ENCODE measurements at regions not wholly inside any gene's neighbourhood (a gene's known extent, or its start where the extent isn't known, plus 50 kb on each side); places are given as distances from the start of the nearest gene placed in this dataset.

DNA sequence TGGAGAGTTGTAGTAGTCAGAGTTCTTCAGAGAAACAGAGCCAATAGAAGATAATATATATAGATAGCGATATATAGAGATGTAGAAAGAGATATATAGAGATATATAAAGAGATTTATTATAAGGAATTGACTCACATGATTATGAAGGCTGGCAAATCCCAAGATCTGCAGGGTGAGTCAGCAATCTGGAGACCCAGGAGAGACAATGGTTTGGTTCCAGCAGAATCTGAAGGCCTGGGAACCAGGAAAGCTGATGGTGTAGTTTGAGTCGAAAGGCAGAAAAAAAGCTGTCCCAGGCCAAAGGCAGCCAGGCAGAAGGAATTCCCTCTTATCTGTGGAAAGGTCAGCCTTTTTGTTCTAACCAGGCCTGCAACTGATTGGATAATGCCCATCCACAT is 194.1 kb downstream of the NUFIP1 start:
- no peak overlapping the region for H4K8ac ChIP-seq (ENCODE audit: low read depth, low read length)
- 100% methylated on average over 1 of the region's 2 CpGs for WGBS (ENCODE audit: extremely low coverage, insufficient coverage, low lambda C conversion rate)
- no peak overlapping the region for H3K56ac ChIP-seq (ENCODE audit: low read length)
- no peak overlapping the region for H3K27ac ChIP-seq (ENCODE audit: low read depth, low read length)
- H2BK5ac ChIP-seq (ENCODE audit: low read length) = no peak overlapping the region
- no peak overlapping the region for H2BK15ac ChIP-seq (replicated peaks; ENCODE audit: low read depth)
- H3K9ac ChIP-seq (ENCODE audit: low read length) = no peak overlapping the region
- no peaks in the 10 kb centered on the region for H3K79me1 ChIP-seq (ENCODE audit: low read length)
- H2AK5ac ChIP-seq (ENCODE audit: low read length) = no peak overlapping the region
- no peaks in the 10 kb centered on the region for H3K79me2 ChIP-seq (ENCODE audit: control insufficient read depth, insufficient read depth, low read length)
- H3K4me1 ChIP-seq (ENCODE audit: control insufficient read depth, low read depth, low read length) = no peaks in the 10 kb centered on the region
- no peak overlapping the region for H4K5ac ChIP-seq (ENCODE audit: low read length)
- no peak overlapping the region for H3K23ac ChIP-seq (ENCODE audit: low read length)
- H3K4me2 ChIP-seq (ENCODE audit: low read length) = no peak overlapping the region
- DNase-seq = no peak
- H3K4ac ChIP-seq (ENCODE audit: low read depth, low read length) = no peak overlapping the region
- no peak overlapping the region for H3K18ac ChIP-seq (ENCODE audit: low read length)
- H3K27me3 ChIP-seq (ENCODE audit: insufficient read depth, low read length, poor library complexity) = no peaks in the 10 kb centered on the region
- H3K36me3 ChIP-seq (ENCODE audit: control insufficient read depth, insufficient read depth, low read length) = no peaks in the 10 kb centered on the region
- H2BK120ac ChIP-seq (ENCODE audit: low read depth, low read length) = no peak overlapping the region
- no peak overlapping the region for H3K4me3 ChIP-seq (ENCODE audit: low read length)

GRCh38 chr13:44792096-44792495 is 197.2 kb downstream of the NUFIP1 start:
- Histone ChIP-seq H3K36me3 (ENCODE audit: control insufficient read depth, insufficient read depth, low read length) (no peaks in the 10 kb centered on the region), H2AK5ac (ENCODE audit: low read length) (no peak overlapping the region), H3K56ac (ENCODE audit: low read length) (no peak overlapping the region), H3K4me1 (ENCODE audit: control insufficient read depth, low read depth, low read length) (no peaks in the 10 kb centered on the region), H4K8ac (ENCODE audit: low read depth, low read length) (no peak overlapping the region), H3K27me3 (ENCODE audit: insufficient read depth, low read length, poor library complexity) (no peaks in the 10 kb centered on the region), H2BK5ac (ENCODE audit: low read length) (no peak overlapping the region), H3K9ac (ENCODE audit: low read length) (no peak overlapping the region), H3K79me2 (ENCODE audit: control insufficient read depth, insufficient read depth, low read length) (no peaks in the 10 kb centered on the region), H2BK120ac (ENCODE audit: low read depth, low read length) (no peak overlapping the region), H2BK15ac (replicated peaks; ENCODE audit: low read depth) (no peak overlapping the region), H3K4me2 (ENCODE audit: low read length) (no peak overlapping the region), H3K23ac (ENCODE audit: low read length) (no peak overlapping the region), H3K4ac (ENCODE audit: low read depth, low read length) (no peak overlapping the region), H3K18ac (ENCODE audit: low read length) (no peak overlapping the region), H3K27ac (ENCODE audit: low read depth, low read length) (no peak overlapping the region), H3K4me3 (ENCODE audit: low read length) (no peak overlapping the region), H4K5ac (ENCODE audit: low read length) (no peak overlapping the region), H3K79me1 (ENCODE audit: low read length) (no peaks in the 10 kb centered on the region)
- no peak for DNase-seq
- no CpG with 5 or more reads among the region's 7 CpGs for WGBS (ENCODE audit: extremely low coverage, insufficient coverage, low lambda C conversion rate)

- no CpG with 5 or more reads among the region's 4 CpGs for WGBS (ENCODE audit: extremely low coverage, insufficient coverage, low lambda C conversion rate)
- no peak for DNase-seq
- H3K4me3 ChIP-seq (ENCODE audit: low read length) = no peak overlapping the region
These were observed 199.0 kb downstream of the NUFIP1 start for GRCh38 chr13:44790289-44790688.

DNA sequence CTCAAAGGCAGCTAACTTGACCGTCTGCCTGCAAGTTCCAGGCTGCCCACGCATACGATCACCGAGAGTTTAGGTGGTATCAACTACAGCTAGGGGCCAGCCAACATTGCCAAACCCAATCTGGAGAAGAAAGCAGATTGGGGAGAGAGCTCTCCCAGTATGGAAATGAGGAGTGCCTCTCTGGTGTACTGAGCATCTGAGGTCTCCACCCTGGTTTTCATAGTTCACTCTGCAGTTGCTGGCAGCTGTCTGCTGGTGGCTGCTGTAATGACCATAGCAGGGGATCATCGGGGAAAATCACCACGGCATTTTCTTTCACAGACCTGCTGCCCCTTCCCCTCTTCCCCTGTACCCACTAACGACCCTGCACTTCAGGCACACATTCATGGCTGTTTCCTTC is 201.7 kb downstream of the NUFIP1 start:
- Histone ChIP-seq H2AK5ac (ENCODE audit: low read length) (no peak overlapping the region), H3K36me3 (ENCODE audit: control insufficient read depth, insufficient read depth, low read length) (no peaks in the 10 kb centered on the region), H2BK15ac (replicated peaks; ENCODE audit: low read depth) (no peak overlapping the region), H3K27ac (ENCODE audit: low read depth, low read length) (no peak overlapping the region), H3K4me1 (ENCODE audit: control insufficient read depth, low read depth, low read length) (no peaks in the 10 kb centered on the region), H3K9ac (ENCODE audit: low read length) (no peak overlapping the region), H3K23ac (ENCODE audit: low read length) (no peak overlapping the region), H3K56ac (ENCODE audit: low read length) (no peak overlapping the region), H3K4me3 (ENCODE audit: low read length) (no peak overlapping the region), H4K5ac (ENCODE audit: low read length) (no peak overlapping the region), H3K18ac (ENCODE audit: low read length) (no peak overlapping the region), H2BK120ac (ENCODE audit: low read depth, low read length) (no peak overlapping the region), H3K79me1 (ENCODE audit: low read length) (no peaks in the 10 kb centered on the region), H3K27me3 (ENCODE audit: insufficient read depth, low read length, poor library complexity) (no peaks in the 10 kb centered on the region), H3K4ac (ENCODE audit: low read depth, low read length) (no peak overlapping the region), H3K79me2 (ENCODE audit: control insufficient read depth, insufficient read depth, low read length) (no peaks in the 10 kb centered on the region), H2BK5ac (ENCODE audit: low read length) (no peak overlapping the region), H4K8ac (ENCODE audit: low read depth, low read length) (no peak overlapping the region), H3K4me2 (ENCODE audit: low read length) (no peak overlapping the region)
- no peak for DNase-seq
- no CpG with 5 or more reads among the region's 7 CpGs for WGBS (ENCODE audit: extremely low coverage, insufficient coverage, low lambda C conversion rate)

More at GRCh38 chr13:44790289-44790688, 199.0 kb downstream of the NUFIP1 start:
- Histone ChIP-seq H2BK120ac (ENCODE audit: low read depth, low read length) (no peak overlapping the region), H2BK15ac (replicated peaks; ENCODE audit: low read depth) (no peak overlapping the region), H3K79me1 (ENCODE audit: low read length) (no peaks in the 10 kb centered on the region), H2BK5ac (ENCODE audit: low read length) (no peak overlapping the region), H3K9ac (ENCODE audit: low read length) (no peak overlapping the region), H4K5ac (ENCODE audit: low read length) (no peak overlapping the region), H3K27me3 (ENCODE audit: insufficient read depth, low read length, poor library complexity) (no peaks in the 10 kb centered on the region), H3K36me3 (ENCODE audit: control insufficient read depth, insufficient read depth, low read length) (no peaks in the 10 kb centered on the region), H3K18ac (ENCODE audit: low read length) (no peak overlapping the region), H4K8ac (ENCODE audit: low read depth, low read length) (no peak overlapping the region), H3K4me1 (ENCODE audit: control insufficient read depth, low read depth, low read length) (no peaks in the 10 kb centered on the region), H3K56ac (ENCODE audit: low read length) (no peak overlapping the region), H3K23ac (ENCODE audit: low read length) (no peak overlapping the region), H3K27ac (ENCODE audit: low read depth, low read length) (no peak overlapping the region), H3K4me2 (ENCODE audit: low read length) (no peak overlapping the region), H3K79me2 (ENCODE audit: control insufficient read depth, insufficient read depth, low read length) (no peaks in the 10 kb centered on the region), H2AK5ac (ENCODE audit: low read length) (no peak overlapping the region), H3K4ac (ENCODE audit: low read depth, low read length) (no peak overlapping the region)

DNA sequence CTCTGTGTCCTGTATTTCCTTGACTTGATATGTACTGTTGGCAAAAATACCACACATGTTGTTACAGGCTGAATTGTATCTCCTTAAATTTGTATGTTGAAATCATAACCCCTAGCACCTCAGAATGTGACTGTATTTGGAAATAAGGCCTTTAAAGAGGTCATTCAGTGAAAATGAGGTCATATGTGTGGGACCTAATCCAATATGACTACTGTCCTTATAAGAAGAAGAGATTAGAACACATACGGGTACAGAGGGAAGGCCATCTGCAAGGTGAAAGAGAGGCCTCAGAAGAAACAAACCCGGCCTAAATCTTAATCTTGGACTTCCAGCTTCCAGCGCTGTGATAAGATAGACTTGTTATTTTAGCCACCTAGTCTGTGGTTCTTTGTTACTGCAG is 202.5 kb downstream of the NUFIP1 start:
- H3K4ac ChIP-seq (ENCODE audit: low read depth, low read length) = no peak overlapping the region
- no peak overlapping the region for H3K56ac ChIP-seq (ENCODE audit: low read length)
- DNase-seq = no peak
- no peaks in the 10 kb centered on the region for H3K4me1 ChIP-seq (ENCODE audit: control insufficient read depth, low read depth, low read length)
- no peak overlapping the region for H3K4me2 ChIP-seq (ENCODE audit: low read length)
- no CpG with 5 or more reads among the region's 3 CpGs for WGBS (ENCODE audit: extremely low coverage, insufficient coverage, low lambda C conversion rate)
- H3K36me3 ChIP-seq (ENCODE audit: control insufficient read depth, insufficient read depth, low read length) = no peaks in the 10 kb centered on the region
- no peak overlapping the region for H3K18ac ChIP-seq (ENCODE audit: low read length)
- H3K27me3 ChIP-seq (ENCODE audit: insufficient read depth, low read length, poor library complexity) = no peaks in the 10 kb centered on the region
- no peak overlapping the region for H2AK5ac ChIP-seq (ENCODE audit: low read length)
- H2BK5ac ChIP-seq (ENCODE audit: low read length) = no peak overlapping the region
- no peak overlapping the region for H3K4me3 ChIP-seq (ENCODE audit: low read length)
- no peak overlapping the region for H4K8ac ChIP-seq (ENCODE audit: low read depth, low read length)
- H3K9ac ChIP-seq (ENCODE audit: low read length) = no peak overlapping the region
- H3K79me2 ChIP-seq (ENCODE audit: control insufficient read depth, insufficient read depth, low read length) = no peaks in the 10 kb centered on the region
- no peak overlapping the region for H4K5ac ChIP-seq (ENCODE audit: low read length)
- H2BK120ac ChIP-seq (ENCODE audit: low read depth, low read length) = no peak overlapping the region
- H3K23ac ChIP-seq (ENCODE audit: low read length) = no peak overlapping the region
- no peak overlapping the region for H3K27ac ChIP-seq (ENCODE audit: low read depth, low read length)
- no peaks in the 10 kb centered on the region for H3K79me1 ChIP-seq (ENCODE audit: low read length)
- H2BK15ac ChIP-seq (replicated peaks; ENCODE audit: low read depth) = no peak overlapping the region

DNA sequence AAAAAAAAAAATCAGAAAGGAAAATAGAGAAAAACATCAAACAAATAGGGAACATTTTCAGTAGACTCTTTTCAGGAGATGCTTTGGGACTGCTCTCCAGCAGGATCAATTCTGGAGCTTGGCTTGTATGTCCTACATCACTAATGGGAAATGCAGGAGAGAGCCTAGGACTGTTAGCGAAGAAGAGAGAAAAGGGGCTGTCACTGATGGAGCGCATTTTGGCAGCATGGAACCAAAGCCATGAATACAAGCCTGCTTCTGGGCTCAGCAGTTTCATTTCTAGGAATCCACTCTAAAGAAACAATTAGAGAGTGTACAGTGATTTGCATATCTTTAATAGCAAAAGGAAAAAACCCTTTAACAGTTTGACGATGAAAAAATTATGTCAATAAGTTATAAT is 203.9 kb downstream of the NUFIP1 start:
- Histone ChIP-seq H3K79me2 (ENCODE audit: control insufficient read depth, insufficient read depth, low read length) (no peaks in the 10 kb centered on the region), H3K27ac (ENCODE audit: low read depth, low read length) (no peak overlapping the region), H3K4me2 (ENCODE audit: low read length) (no peak overlapping the region), H3K4me1 (ENCODE audit: control insufficient read depth, low read depth, low read length) (no peaks in the 10 kb centered on the region), H2BK5ac (ENCODE audit: low read length) (no peak overlapping the region), H4K5ac (ENCODE audit: low read length) (no peak overlapping the region), H2BK15ac (replicated peaks; ENCODE audit: low read depth) (no peak overlapping the region), H3K27me3 (ENCODE audit: insufficient read depth, low read length, poor library complexity) (no peaks in the 10 kb centered on the region), H2AK5ac (ENCODE audit: low read length) (no peak overlapping the region), H3K18ac (ENCODE audit: low read length) (no peak overlapping the region), H4K8ac (ENCODE audit: low read depth, low read length) (no peak overlapping the region), H3K9ac (ENCODE audit: low read length) (no peak overlapping the region), H3K23ac (ENCODE audit: low read length) (no peak overlapping the region), H3K4ac (ENCODE audit: low read depth, low read length) (no peak overlapping the region), H3K79me1 (ENCODE audit: low read length) (no peaks in the 10 kb centered on the region), H3K56ac (ENCODE audit: low read length) (no peak overlapping the region), H3K36me3 (ENCODE audit: control insufficient read depth, insufficient read depth, low read length) (no peaks in the 10 kb centered on the region), H2BK120ac (ENCODE audit: low read depth, low read length) (no peak overlapping the region), H3K4me3 (ENCODE audit: low read length) (no peak overlapping the region)
- no CpG with 5 or more reads among the region's 3 CpGs for WGBS (ENCODE audit: extremely low coverage, insufficient coverage, low lambda C conversion rate)
- DNase-seq = no peak
